IPS-NIHi7 (cell line): ENCODE measurements at regions not wholly inside any gene's neighbourhood (a gene's known extent, or its start where the extent isn't known, plus 50 kb on each side); places are given as distances from the start of the nearest gene placed in this dataset.

ENCODE experiments used
- DNase-seq: peaks from one replicate; pipeline ENCODE4 v3.0.0; 2012; ENCODE audit warnings: mixed read lengths; ENCODE audit errors: extremely low spot score

GRCh38 chr1:165031001-165031400 is 325.5 kb downstream of the LMX1A start:
- no peak for DNase-seq

DNA sequence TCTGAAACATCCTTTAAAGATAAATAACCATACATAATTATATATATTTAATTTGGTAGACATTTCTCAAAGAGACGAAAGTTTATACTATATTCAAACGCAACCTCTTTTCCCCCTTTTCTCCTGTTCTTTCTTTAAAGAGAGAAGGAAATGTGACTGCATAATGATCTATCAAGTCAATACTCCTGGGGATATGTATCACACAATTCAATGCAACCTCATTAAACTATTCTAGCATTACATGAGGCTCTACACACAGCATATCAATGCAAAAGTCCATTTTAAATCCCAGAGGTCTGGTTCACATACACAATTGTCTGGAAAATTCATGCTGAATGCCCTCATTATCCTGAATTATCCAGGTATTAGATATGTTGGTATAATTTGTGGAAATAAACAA is 330.7 kb downstream of the LMX1A start:
- no peak for DNase-seq

- DNase-seq: no peak
Measured at GRCh38 chr1:165014753-165015152, 341.8 kb downstream of the LMX1A start.

- DNase-seq: no peak
Measured at GRCh38 chr1:165011991-165012531, 344.5 kb downstream of the LMX1A start.

- DNase-seq: no peak
Measured at GRCh38 chr1:165011186-165011585, 345.3 kb downstream of the LMX1A start.

- DNase-seq: no peak
Measured at GRCh38 chr1:165010418-165011070, 346.0 kb downstream of the LMX1A start.

DNA sequence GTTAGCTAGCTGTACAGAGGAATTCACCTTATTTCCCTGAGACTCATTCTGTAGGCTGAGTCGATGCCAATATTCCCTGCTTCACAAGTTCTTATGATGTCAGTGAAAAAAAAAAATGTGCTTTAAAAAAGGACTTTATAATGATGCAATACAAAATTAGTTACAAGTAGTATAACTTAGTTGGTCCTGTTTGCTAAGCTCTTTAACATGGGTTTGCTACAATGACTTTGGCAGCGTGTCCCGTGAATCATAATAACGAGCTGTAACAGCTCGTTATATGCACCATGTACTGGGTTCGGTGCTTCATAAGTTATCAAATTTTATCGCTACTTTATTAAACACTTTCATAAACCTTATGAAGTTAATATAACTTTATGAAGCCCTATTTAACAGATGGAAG is 349.7 kb downstream of the LMX1A start:
- no peak for DNase-seq

DNA sequence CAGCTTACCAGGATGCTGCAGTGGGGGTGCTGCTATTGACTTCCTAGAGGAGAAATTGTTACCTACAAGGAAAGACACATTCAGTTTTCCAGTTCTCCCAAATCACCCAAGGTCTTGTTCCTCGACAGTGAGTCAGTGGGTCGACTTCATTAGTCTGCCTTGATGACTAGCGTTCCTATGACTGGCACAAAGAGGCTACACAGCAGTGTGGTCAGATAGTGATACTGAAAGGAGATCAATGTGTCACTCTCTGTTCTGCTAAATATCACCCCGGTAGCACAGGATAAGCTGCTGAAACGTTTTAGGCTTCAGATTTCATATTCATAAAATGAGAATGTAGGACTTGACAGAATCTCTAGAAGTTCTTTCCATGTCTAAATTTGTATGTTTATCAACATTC is 357.4 kb downstream of the LMX1A start:
- no peak for DNase-seq

GRCh38 chr1:164991763-164992314 is 364.7 kb downstream of the LMX1A start:
- no peak for DNase-seq

GRCh38 chr1:164983023-164983650 is 373.4 kb downstream of the LMX1A start:
- DNase-seq: peak; percentile 38

- DNase-seq: peak; percentile 22
Measured at GRCh38 chr1:164982545-164982944, 374.0 kb downstream of the LMX1A start.

- no peak for DNase-seq
Measured at GRCh38 chr1:164977561-164977960, 379.0 kb downstream of the LMX1A start.

- no peak for DNase-seq
Measured at GRCh38 chr1:164971921-164972415, 384.5 kb downstream of the LMX1A start.

- DNase-seq: no peak
Measured at GRCh38 chr1:164971391-164971790, 385.1 kb downstream of the LMX1A start.

GRCh38 chr1:164969253-164969652 is 387.3 kb downstream of the LMX1A start:
- peak; percentile 41 for DNase-seq

DNA sequence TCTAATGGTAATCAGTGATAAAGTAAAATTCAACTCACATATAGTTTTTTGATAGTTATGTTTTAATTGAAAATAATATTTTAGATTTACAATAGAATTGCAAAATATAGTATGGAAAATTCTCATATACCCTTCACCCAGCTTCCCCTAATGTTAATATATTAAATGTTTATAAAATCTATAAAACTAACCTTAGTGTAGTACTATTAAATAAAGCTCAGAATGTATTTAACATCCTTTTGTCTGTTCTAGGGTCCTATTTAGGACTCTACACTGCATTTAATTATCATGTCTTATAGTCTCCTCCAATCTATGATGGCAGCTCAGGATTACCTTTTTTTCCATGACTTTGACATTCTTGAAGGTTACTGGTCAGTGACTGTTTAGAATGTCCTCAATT is 389.2 kb downstream of the LMX1A start:
- no peak for DNase-seq

DNA sequence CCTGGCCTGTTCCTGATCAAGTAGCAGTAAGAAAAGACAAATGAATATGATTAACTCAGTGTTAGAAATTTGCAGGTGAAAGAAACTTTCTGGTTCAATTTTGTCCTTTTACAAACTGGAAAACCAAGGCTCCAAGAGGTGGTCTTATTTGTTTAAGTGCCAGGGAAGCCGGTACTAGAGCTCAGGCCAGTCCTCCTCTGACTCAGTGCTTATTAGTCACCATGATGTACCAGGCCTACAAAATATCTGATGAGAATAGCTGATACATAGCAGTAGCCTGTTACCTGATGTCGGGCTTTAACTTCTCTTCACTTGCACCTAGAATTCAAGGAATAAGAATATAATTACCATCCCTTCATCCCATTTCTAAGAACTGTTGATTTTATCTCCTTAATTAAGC is 394.8 kb downstream of the LMX1A start:
- DNase-seq: no peak

GRCh38 chr1:164958982-164959768 is 397.3 kb downstream of the LMX1A start:
- DNase-seq: no peak

- DNase-seq: peak; percentile 29
Measured at GRCh38 chr1:164953815-164954214, 394.8 kb downstream of the PBX1 start.

GRCh38 chr1:164953098-164953497 is 394.1 kb downstream of the PBX1 start:
- DNase-seq: peak; percentile 32

GRCh38 chr1:164951508-164951907 is 392.5 kb downstream of the PBX1 start:
- DNase-seq: no peak

- no peak for DNase-seq
Measured at GRCh38 chr1:164950541-164950986, 391.6 kb downstream of the PBX1 start.
